ENCODE measurements at regions not wholly inside any gene's neighbourhood (a gene's known extent, or its start where the extent isn't known, plus 50 kb on each side); places are given as distances from the start of the nearest gene placed in this dataset.

- DNase-seq: no peak
Measured at GRCh38 chr4:138096384-138097062, 145.6 kb downstream of the SLC7A11 start.

DNA sequence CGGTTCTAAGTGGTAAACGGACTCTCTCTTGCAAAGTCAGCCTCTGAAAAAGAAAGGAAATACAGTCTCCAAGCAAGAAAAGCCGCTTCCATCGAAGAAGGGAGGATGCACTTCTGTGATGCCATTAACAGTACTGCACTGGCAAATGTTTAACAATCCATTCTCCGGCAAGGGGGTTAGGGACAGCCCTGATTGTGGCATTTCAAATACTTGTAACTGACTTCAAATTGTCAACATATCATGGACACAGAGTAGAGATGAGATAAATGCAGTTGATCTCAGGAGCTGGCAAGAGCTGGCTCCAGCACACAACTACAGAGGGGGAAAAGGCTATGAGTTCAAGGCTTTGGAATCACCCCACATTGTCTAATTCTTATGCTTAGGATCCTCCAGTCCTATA, 146.8 kb downstream of the SLC7A11 start:
- Histone ChIP-seq H3K4me3 (no peak overlapping the region), H3K27ac (replicated peaks) (no peak overlapping the region), H3K9me3 (replicated peaks) (no peaks in the 10 kb centered on the region), H3K4me1 (peaks cover 13% of the 10 kb centered on the region), H3K27me3 (ENCODE audit: low read depth) (no peaks in the 10 kb centered on the region), H3K36me3 (no peaks in the 10 kb centered on the region)
- intact Hi-C loops (cut with micrococcal nuclease): no loop called here
- TF ChIP-seq, protein P1, sequence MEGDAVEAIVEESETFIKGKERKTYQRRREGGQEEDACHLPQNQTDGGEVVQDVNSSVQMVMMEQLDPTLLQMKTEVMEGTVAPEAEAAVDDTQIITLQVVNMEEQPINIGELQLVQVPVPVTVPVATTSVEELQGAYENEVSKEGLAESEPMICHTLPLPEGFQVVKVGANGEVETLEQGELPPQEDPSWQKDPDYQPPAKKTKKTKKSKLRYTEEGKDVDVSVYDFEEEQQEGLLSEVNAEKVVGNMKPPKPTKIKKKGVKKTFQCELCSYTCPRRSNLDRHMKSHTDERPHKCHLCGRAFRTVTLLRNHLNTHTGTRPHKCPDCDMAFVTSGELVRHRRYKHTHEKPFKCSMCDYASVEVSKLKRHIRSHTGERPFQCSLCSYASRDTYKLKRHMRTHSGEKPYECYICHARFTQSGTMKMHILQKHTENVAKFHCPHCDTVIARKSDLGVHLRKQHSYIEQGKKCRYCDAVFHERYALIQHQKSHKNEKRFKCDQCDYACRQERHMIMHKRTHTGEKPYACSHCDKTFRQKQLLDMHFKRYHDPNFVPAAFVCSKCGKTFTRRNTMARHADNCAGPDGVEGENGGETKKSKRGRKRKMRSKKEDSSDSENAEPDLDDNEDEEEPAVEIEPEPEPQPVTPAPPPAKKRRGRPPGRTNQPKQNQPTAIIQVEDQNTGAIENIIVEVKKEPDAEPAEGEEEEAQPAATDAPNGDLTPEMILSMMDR (IDR thresholded peaks at IDR 0.05; ENCODE audit: borderline replicate concordance): no peak
- no peak for DNase-seq

More at GRCh38 chr4:138096384-138097062, 145.6 kb downstream of the SLC7A11 start:
- Histone ChIP-seq H3K27ac (replicated peaks) (no peak overlapping the region), H3K36me3 (no peaks in the 10 kb centered on the region), H3K27me3 (ENCODE audit: low read depth) (no peaks in the 10 kb centered on the region), H3K4me3 (no peak overlapping the region), H3K4me1 (peaks cover 7% of the 10 kb centered on the region), H3K9me3 (replicated peaks) (no peaks in the 10 kb centered on the region)
- TF ChIP-seq, protein P1 (IDR thresholded peaks at IDR 0.05; ENCODE audit: borderline replicate concordance): no peak
- intact Hi-C loops (cut with micrococcal nuclease): no loop called here

DNA sequence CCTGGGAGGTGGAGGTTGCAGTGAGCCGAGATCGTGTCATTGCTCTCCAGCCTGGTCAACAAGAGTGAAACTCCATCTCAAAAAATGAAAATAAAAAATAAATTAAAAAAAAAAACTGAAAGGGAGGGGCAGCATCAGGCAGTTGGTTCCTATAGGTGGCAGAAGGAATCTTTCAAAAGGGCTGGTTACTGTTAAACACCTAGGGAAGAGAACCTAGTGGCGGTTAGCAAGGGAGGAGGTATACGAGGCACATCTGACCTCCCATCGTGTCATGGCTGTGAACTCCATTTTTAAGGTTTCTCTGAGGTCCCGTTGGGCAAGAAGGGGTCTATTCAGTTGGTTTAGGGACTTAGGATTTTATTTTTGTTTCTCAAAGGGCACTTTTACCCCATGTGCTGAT, 150.1 kb downstream of the SLC7A11 start:
- no peak overlapping the region for H3K4me3 ChIP-seq
- H3K4me1 ChIP-seq: peaks cover 22% of the 10 kb centered on the region
- no peaks in the 10 kb centered on the region for H3K27me3 ChIP-seq (ENCODE audit: low read depth)
- H3K9me3 ChIP-seq (replicated peaks): no peaks in the 10 kb centered on the region
- H3K36me3 ChIP-seq: no peaks in the 10 kb centered on the region
- H3K27ac ChIP-seq (replicated peaks): no peak overlapping the region
- TF ChIP-seq, protein P1 (IDR thresholded peaks at IDR 0.05; ENCODE audit: borderline replicate concordance): no peak
- no peak for DNase-seq
- intact Hi-C loops (cut with micrococcal nuclease): no loop called here

GRCh38 chr4:138090918-138091676, 151.1 kb downstream of the SLC7A11 start:
- no peak for DNase-seq
- Histone ChIP-seq H3K9me3 (replicated peaks) (no peaks in the 10 kb centered on the region), H3K27ac (replicated peaks) (no peak overlapping the region), H3K4me1 (peaks cover 32% of the 10 kb centered on the region), H3K4me3 (no peak overlapping the region), H3K36me3 (no peaks in the 10 kb centered on the region), H3K27me3 (ENCODE audit: low read depth) (no peaks in the 10 kb centered on the region)
- TF ChIP-seq, protein P1 (IDR thresholded peaks at IDR 0.05; ENCODE audit: borderline replicate concordance): no peak
- intact Hi-C loops (cut with micrococcal nuclease): no loop called here

- Histone ChIP-seq H3K36me3 (no peaks in the 10 kb centered on the region), H3K27ac (replicated peaks) (no peak overlapping the region), H3K9me3 (replicated peaks) (no peaks in the 10 kb centered on the region), H3K27me3 (ENCODE audit: low read depth) (no peaks in the 10 kb centered on the region), H3K4me1 (peaks cover 33% of the 10 kb centered on the region), H3K4me3 (peak overlapping the region; percentile 41)
- intact Hi-C loops (cut with micrococcal nuclease): no loop called here
- peak; percentile 21 for DNase-seq
- TF ChIP-seq, protein P1 (IDR thresholded peaks at IDR 0.05; ENCODE audit: borderline replicate concordance): peak; percentile 84
Measured at GRCh38 chr4:138090150-138090917, 151.8 kb downstream of the SLC7A11 start.

Data from left ventricle myocardium inferior (tissue), 1 donor.